KOPT-K1 (cell line): ENCODE measurements at regions not wholly inside any gene's neighbourhood (a gene's known extent, or its start where the extent isn't known, plus 50 kb on each side); places are given as distances from the start of the nearest gene placed in this dataset.

ENCODE experiments used
- H3K27ac ChIP-seq: fragments of 200-600 bp; sonication (generic); 2 replicates; pipeline ENCODE4 v1.5.1; 2016; ENCODE audit warnings: antibody characterized with exemption, mild to moderate bottlenecking, low read depth, low read length; ENCODE audit not compliant: poor library complexity, severe bottlenecking
- H3K36me3 ChIP-seq: fragments of 200-600 bp; sonication (generic); 2 replicates; pipeline ENCODE4 v1.5.1; 2017; ENCODE audit warnings: antibody characterized with exemption, mild to moderate bottlenecking, low read length, moderate library complexity; ENCODE audit not compliant: insufficient read depth
- H3K9me3 ChIP-seq: fragments of 200-600 bp; sonication (generic); 2 replicates; pipeline ENCODE4 v1.5.1; 2017; ENCODE audit warnings: antibody characterized with exemption, low read length, mild to moderate bottlenecking; ENCODE audit not compliant: insufficient read depth, poor library complexity, severe bottlenecking

DNA sequence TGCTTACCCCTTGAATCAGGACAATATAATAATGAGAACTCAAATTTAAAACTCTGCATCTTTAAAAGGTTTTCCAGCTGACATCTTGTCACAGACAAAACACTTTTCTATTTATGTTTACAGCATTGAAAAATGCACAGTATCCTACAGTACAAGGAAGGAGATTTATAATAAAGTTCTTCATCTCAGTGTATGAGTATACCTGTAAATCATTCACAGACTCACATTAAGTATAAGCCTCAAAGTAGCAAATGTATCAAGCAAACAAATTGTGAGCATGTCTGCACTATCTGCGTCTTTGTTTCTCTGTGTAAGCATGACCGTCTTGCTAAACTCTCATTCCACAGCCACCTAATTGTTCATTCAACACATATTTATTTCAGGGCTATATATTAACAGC is 52.8 kb downstream of the PPP1R2C start:
- Histone ChIP-seq H3K27ac (no peak overlapping the region), H3K36me3 (no peaks in the 10 kb centered on the region), H3K9me3 (no peaks in the 10 kb centered on the region)

DNA sequence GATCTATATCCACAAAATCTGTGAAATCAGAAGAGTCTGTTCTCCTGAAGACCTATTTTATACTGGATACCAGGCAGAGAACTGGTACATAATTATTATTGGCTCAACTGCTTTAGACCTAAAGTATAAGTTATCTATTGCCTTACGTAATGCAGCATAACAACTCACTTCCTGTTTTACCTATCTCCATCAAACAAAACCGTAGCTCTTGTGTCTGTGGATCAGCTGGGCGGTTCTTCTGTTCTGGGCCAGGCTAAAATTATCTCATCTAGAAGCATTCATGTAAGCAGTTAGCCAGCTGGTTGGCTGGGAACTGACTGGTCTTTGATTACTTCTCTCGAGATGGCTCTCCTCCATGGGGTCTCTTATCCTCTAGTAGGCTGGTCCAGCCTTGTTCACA is 57.8 kb downstream of the PPP1R2C start:
- no peaks in the 10 kb centered on the region for H3K9me3 ChIP-seq
- no peak overlapping the region for H3K27ac ChIP-seq
- H3K36me3 ChIP-seq = no peaks in the 10 kb centered on the region

DNA sequence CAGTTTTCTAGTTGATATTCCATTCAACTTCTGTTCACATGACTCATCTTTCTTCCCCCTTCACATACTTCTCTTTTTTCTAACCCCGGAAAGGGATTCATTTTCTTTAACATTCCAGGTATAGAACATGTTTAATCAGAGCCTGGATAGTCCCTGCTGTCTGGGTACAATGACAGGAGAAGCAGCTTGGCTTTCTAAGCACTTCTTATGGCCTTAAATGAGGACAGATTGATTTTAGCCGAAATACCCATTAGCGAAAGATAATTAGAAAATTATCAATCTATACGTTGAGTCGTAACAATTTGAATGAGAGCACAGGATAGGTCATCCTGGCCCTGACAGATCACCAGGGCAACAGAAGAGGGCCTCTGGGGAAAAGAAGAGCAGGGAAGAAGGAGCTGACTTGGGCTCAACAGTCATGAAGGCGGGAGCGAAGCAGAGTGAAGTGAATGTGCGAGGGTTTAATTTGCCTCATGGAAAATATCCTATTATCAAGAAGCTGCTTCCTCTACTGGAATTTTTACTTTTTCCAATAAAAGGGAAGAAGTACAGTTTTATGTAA is 62.2 kb downstream of the PPP1R2C start:
- Histone ChIP-seq H3K9me3 (no peaks in the 10 kb centered on the region), H3K36me3 (no peaks in the 10 kb centered on the region), H3K27ac (no peak overlapping the region)

DNA sequence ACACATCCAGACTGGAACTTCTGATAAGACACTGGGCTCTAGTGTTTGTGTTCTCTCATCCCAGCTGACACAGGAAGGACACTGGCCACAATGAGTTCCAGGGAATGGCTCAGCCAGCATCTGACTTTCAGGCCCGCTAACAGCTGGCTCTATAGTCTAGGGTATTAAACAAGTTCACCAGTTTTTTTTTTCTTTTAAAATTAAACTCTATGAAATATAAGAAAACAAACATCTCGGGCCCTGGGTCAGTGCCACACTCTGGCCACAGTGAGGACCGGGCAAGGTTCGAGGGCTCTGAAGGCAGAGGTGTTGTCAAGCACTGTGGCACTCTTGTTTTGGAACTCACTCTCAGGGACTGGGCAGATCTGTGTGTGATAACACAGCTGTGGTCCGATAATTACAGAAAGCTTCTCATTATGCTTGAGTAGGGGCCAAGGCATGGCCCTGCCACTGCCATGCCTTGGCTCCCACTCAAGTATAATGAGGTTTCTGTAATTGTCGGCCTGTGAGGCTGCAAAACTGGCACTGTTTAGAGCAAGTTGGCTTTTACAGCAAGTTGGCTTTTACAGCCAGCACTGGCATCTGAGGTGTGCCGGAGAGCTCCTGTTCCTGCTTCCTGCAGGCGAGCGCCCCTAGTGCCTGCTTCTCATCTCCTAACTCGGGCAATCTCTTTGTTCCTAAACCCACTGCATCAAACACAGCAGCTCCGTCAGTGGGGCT is 62.8 kb downstream of the PPP1R2C start:
- Histone ChIP-seq H3K27ac (no peak overlapping the region), H3K36me3 (no peaks in the 10 kb centered on the region), H3K9me3 (no peaks in the 10 kb centered on the region)

DNA sequence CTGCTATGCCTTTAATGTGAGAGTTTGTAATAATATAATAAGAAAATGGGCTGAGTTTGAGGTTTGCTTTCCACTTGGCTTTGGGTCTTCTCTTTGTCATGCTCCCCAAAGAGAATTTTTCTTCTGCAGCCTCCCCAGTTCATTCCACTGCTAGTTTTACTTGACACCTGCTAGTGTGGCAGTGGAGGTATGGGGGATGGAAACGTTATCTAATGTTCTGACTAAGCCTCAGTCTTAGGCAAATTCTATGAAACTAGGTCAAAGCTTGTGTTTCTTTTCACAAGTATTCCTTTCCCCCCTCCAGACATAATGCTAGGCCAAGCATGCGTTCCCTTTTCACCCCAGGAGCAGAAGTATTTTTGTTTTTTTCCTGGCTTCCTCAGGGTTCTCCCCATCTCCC is 67.5 kb downstream of the PPP1R2C start:
- Histone ChIP-seq H3K9me3 (no peaks in the 10 kb centered on the region), H3K36me3 (no peaks in the 10 kb centered on the region), H3K27ac (no peak overlapping the region)

DNA sequence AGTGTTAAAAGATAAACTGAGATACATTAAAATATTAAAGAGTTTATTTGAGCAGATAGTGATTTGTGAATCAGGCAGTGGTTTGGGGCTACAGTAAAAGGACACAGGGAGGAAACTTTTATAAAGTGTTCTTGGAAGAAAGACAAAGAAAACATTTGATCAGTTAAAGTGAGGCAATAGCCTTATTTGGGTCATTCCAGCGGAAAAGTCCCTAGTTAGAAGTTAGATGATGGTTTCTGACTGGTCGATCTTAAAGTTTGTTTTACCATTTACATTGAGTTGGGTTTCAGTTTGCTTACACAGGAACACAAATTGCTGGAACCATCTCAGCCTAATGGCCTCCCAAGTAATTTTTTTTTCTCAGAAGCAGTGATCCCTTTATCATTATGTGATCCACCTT is 69.7 kb downstream of the PPP1R2C start:
- H3K27ac ChIP-seq = no peak overlapping the region

DNA sequence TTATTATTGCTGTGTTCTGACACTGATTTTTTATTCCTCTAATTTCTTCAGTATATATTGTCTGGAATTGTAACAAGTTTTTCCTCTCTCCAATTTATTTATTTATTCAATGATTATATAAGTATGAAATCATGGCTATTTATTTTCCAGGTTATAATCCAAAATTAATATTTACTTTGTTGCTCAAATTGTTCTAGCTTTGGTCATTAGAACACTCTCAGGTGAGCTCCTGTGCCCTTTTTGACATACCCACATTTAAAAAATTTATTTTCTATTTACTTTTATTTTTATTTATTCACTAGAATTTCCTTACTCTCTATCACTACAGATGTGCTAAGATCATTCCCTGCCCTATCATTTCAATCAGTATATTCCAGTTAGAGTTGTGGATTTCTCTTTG is 70.2 kb downstream of the PPP1R2C start:
- H3K27ac ChIP-seq = no peak overlapping the region

More for the DNA sequence above, 69.7 kb downstream of the PPP1R2C start:
- H3K36me3 ChIP-seq = no peaks in the 10 kb centered on the region
- no peaks in the 10 kb centered on the region for H3K9me3 ChIP-seq

DNA sequence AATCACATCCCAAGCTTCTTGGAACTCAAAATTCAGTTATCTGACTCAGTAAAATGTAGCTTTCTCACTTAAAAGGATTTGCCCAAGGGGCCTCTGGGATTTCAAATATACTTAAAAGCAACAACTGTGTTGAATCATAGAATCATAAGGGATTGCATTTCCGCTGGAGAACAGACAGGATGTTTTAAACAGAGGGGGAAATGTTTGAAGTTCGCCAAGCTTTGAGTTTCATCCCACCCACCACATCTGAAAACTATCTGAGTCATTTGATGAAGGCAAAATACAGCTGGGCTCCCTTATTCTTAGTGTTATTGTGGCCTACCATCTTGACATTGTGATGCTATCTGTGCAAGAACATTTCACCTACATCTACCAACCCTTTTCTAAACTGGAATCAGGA is 73.5 kb downstream of the PPP1R2C start:
- H3K27ac ChIP-seq = no peak overlapping the region
- no peaks in the 10 kb centered on the region for H3K36me3 ChIP-seq
- H3K9me3 ChIP-seq = no peaks in the 10 kb centered on the region

More for the DNA sequence above, 70.2 kb downstream of the PPP1R2C start:
- Histone ChIP-seq H3K9me3 (no peaks in the 10 kb centered on the region), H3K36me3 (no peaks in the 10 kb centered on the region)

DNA sequence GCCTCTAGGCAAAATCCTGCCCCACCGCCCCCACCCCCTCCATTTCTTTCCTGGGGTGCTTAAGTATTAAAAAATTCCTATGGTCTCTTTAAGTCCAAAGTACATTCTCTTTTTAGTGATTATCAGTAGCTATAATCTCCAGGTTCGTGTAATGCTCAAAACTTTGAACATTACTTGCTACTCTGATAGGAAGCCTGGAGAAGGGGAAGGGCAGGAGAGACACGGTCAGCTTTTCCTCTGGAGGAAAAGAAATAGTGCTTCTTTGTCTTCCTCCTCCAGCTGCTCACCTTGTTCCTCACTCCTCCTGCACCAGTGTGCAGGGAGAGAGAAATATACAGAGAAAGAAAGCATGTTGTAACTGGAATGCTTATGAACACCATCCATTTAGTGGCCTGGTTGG is 80.4 kb downstream of the PPP1R2C start:
- H3K9me3 ChIP-seq = no peaks in the 10 kb centered on the region
- no peak overlapping the region for H3K27ac ChIP-seq
- H3K36me3 ChIP-seq = no peaks in the 10 kb centered on the region

DNA sequence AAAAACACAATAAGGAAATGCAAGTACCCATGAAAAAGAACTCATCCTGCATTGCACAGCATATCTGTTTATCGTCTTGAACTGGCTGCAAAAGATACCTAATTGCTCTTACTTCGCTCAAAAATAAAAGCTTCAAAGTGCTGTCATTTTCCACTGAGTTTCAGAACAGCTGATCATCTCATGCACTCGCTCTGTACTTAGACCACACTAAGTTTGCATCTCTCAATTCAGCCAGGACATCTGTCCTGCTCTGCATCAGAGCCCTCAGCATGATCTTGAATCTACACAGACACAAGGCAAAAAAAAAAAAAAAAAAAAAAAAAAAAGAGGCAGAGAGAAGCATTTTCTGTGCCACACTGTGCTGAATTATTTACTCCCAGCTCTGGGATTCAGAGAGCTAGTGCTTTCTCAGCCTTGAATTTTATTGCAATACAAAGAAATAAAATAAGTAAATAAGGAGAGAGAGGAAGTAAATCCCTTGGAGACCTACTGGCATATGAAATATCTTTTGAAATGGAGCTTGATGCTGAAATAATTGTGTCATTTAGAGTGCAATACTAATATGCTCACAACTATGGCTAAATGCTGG is 81.3 kb downstream of the PPP1R2C start:
- Histone ChIP-seq H3K27ac (no peak overlapping the region), H3K36me3 (no peaks in the 10 kb centered on the region)

DNA sequence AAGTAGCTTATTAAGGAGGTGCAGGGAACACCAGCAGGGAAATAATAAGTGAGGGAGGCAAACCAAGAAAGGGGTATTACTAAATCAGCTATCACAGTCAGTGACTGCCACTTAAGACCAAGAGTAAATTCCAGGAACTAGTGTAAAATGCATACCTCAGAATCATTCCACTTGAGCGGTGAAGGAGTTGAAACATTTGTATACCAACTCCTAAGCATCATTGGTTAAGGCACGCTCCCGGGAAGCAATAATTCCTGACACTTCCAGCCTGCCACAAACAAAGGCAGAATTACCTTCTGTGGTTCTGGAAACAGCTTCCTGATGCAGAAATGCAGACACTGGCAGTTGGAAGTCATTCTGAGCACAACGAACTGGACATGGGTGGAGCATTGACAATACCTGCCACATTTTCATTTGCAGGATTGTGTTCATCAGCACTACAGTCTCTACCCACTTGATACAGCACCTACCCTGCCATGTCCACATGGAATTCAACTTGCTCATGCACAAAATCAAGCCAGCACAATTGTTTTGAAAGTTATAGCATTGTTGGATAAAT is 82.1 kb downstream of the PPP1R2C start:
- Histone ChIP-seq H3K36me3 (no peaks in the 10 kb centered on the region), H3K9me3 (no peaks in the 10 kb centered on the region), H3K27ac (no peak overlapping the region)

More for the DNA sequence above, 81.3 kb downstream of the PPP1R2C start:
- H3K9me3 ChIP-seq = no peaks in the 10 kb centered on the region

DNA sequence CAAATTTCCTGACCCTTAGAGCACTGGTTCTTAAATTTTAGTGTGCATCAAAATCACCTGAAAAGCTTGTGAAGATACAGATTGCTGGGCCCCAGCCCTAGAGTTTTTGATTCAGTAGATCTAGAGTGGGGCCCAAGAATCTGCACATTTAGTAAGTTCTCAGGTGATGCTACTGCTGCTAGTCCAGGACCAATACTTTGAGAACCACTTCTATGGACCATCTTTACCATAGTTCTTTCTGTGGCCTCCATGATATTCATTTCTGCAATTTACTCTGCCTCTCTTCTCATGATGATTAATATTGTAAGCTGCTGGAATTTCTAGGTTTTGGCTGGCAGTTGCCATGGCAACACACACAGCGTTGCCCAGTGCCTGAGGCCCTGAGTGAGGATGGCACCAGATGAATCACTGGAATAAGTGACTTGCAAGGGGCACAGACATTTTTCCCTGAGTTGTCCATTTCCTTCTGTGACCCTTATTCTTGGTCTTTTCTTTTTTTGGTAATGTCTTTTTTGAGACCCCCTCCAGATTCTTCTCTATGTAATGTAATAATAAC is 83.6 kb downstream of the PPP1R2C start:
- no peaks in the 10 kb centered on the region for H3K36me3 ChIP-seq
- no peaks in the 10 kb centered on the region for H3K9me3 ChIP-seq
- H3K27ac ChIP-seq = no peak overlapping the region

DNA sequence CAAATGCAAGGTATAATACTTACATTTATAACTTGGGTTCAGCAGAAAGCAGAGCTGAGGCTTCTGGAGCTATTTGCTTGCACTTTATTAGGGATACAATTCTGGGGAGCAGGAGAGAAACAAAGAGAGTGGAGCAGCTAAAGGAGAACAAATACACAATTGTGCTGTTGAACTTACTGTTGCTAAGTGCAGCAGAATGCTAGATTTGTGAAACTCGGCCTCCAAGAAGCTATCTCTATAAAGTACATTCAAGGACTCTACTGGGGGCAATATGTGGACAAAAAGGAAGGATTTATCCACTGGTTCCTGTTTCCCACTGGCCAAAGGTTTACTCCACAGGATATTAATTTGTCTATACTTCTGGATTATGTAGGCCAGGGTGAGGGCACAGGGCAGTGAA is 86.8 kb downstream of the PPP1R2C start:
- H3K36me3 ChIP-seq = no peaks in the 10 kb centered on the region
- H3K27ac ChIP-seq = no peak overlapping the region
- H3K9me3 ChIP-seq = no peaks in the 10 kb centered on the region

DNA sequence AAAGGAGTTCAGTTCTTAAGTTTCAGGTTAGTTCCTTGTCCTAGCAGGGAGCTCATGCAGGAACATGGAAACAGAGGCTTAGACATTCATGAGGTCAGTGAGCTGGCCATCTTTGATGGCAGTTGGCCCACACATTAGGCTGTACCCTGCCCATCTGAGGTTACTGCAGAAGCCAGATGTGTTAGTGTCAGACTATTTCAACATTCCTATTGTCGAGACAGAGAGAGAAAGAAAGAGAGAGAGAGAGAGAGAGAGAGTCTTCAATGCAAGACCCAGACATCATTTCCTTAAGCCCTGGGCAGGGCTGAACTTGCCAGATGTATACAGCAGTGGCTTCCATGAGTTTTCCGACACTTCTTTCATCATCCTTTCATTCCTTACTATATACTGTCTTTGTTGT is 91.3 kb downstream of the PPP1R2C start:
- Histone ChIP-seq H3K36me3 (no peaks in the 10 kb centered on the region), H3K9me3 (no peaks in the 10 kb centered on the region), H3K27ac (no peak overlapping the region)

DNA sequence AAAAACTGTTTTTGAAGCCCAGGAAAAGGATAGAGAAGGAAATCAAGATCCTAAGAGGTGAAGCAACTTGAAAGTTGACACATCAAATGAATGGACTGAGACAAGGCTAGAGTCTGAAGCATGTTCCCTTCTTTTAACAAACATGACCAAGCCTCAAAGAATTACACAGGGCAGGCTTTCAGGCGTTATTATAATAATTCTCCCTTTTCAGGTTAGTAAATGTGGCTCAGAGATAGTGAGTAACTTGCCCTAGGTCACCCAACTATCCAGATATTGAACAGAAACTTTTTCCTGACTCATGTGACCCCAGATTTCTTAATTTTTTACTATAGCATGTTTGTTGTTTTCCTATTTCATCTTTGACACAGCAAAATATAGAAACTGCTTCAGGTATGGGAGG is 91.7 kb downstream of the PPP1R2C start:
- H3K36me3 ChIP-seq = no peaks in the 10 kb centered on the region
- H3K27ac ChIP-seq = no peak overlapping the region
- no peaks in the 10 kb centered on the region for H3K9me3 ChIP-seq
